ENCODE measurements at regions not wholly inside any gene's neighbourhood (a gene's known extent, or its start where the extent isn't known, plus 50 kb on each side); places are given as distances from the start of the nearest gene placed in this dataset.
"Not testable (repeated sequence)": the region's sequence is repeated elsewhere in the genome, so short reads cannot be mapped to it uniquely, and the experiment has no call there.

- not testable (repeated sequence) for TF ChIP-seq CTCF (IDR thresholded peaks at IDR 0.05); POLR2AphosphoS5 (IDR thresholded peaks at IDR 0.05); POLR2A (IDR thresholded peaks at IDR 0.05); EP300 (IDR thresholded peaks at IDR 0.05; ENCODE audit: low read depth)
Observed at GRCh38 chr5:130996720-130997119, 168.3 kb downstream of the HINT1 start.

All from transverse colon (tissue), 4 donors.